ENCODE measurements at regions not wholly inside any gene's neighbourhood (a gene's known extent, or its start where the extent isn't known, plus 50 kb on each side); places are given as distances from the start of the nearest gene placed in this dataset.

- TF ChIP-seq SIX5 (IDR thresholded peaks at IDR 0.05; ENCODE audit: low read depth, low read length, severe bottlenecking), result no peak
- TF ChIP-seq ETV6 (conservative IDR thresholded peaks at IDR 0.05 in 1 of 2, IDR thresholded peaks at IDR 0.05 in 1 of 2; ENCODE audit: borderline replicate concordance in 1 of 2, low read depth in 1 of 2), result no peak
- TF ChIP-seq SRF (IDR thresholded peaks at IDR 0.05; ENCODE audit: low read depth in 2 of 2, low read length in 2 of 2), result no peak
- TF ChIP-seq NKRF (conservative IDR thresholded peaks at IDR 0.05), result no peak
- no peak for TF ChIP-seq TBL1XR1 (IDR thresholded peaks at IDR 0.05; ENCODE audit: low read depth, low read length)
- no peak for TF ChIP-seq TCF3 (IDR thresholded peaks at IDR 0.05; ENCODE audit: borderline replicate concordance, insufficient read depth, low read depth, low read length)
- no peak for TF ChIP-seq USF1 (IDR thresholded peaks at IDR 0.05; ENCODE audit: borderline replicate concordance, extremely low read length, insufficient read depth, low read depth, low read length)
- TF ChIP-seq MEF2A (IDR thresholded peaks at IDR 0.05; ENCODE audit: insufficient read depth, low read depth, low read length), result no peak
- no peak for TF ChIP-seq EED (IDR thresholded peaks at IDR 0.05; ENCODE audit: low read depth)
- TF ChIP-seq PML (IDR thresholded peaks at IDR 0.05; ENCODE audit: low read length), result no peak
- TF ChIP-seq ZNF217 (IDR thresholded peaks at IDR 0.05), result no peak
Observed at GRCh38 chr10:121323443-121323842, 274.8 kb downstream of the FGFR2 start (continued).

All from GM12878 (cell line).